HepG2 (cell line): ENCODE measurements at regions not wholly inside any gene's neighbourhood (a gene's known extent, or its start where the extent isn't known, plus 50 kb on each side); places are given as distances from the start of the nearest gene placed in this dataset.
A peak's percentile ranks its signal among the peaks of the same experiment; 100 is the strongest.

ENCODE experiments used
- ATAC-seq: fragments of 200-7000 bp; cut with Tn5 transposase; 3 replicates; pipeline ENCODE4 v1.9.1; 2020; ENCODE audit warnings: mild to moderate bottlenecking, moderate library complexity
- BruUV-seq: library from RNA; stranded (reverse); fragments of 400-500 nt; replicated peaks from 2 replicates; lab custom pipeline; 2021; lab: Mats Ljungman, UMichigan
- CTCF ChIA-PET: fragments of 300-600 bp; formaldehyde crosslinking; extraction: SDS; loops from one replicate; lab custom pipeline; 2021; ENCODE audit warnings: low total read pairs, inconsistent platforms, low intra/inter-chr PET ratio; lab: Yijun Ruan, JAX
- POLR2A ChIA-PET: fragments of 350-600 bp; sonication (Branson Sonifier 250); formaldehyde crosslinking; loops from one replicate; lab custom pipeline; 2020; ENCODE audit warnings: antibody characterized with exemption, inconsistent platforms; lab: Yijun Ruan, JAX
- DNase-seq: peaks from one replicate; pipeline ENCODE4 v3.0.0-alpha.2; 2015; ENCODE audit warnings: low spot score
- FAIRE-seq: peaks from 3 replicates; lab custom pipeline; 2011; peaks lifted over from hg19 to GRCh38; lab: Jason Lieb, UNC
- H2AFZ ChIP-seq: one replicate; pipeline ENCODE4 v1.6.1; 2011; ENCODE audit warnings: low read length, inconsistent platforms
- H3K27ac ChIP-seq: fragments of 300-600 bp; 3 replicates; pipeline ENCODE4 v1.8.0; 2011; ENCODE audit warnings: mixed run types, mild to moderate bottlenecking, mixed read lengths, low read length, inconsistent platforms; ENCODE audit not compliant: insufficient read depth; ENCODE audit errors: extremely low read length
- H3K27me3 ChIP-seq, 2 experiments: fragments of 200-600 bp in 1 of 2; 2 replicates in 1 of 2; 3 replicates in 1 of 2; pipeline versions ENCODE4 v1.6.0 to v1.8.0; 2011; ENCODE audit warnings: low read length in 2 of 2, mild to moderate bottlenecking in 2 of 2, moderate library complexity in 2 of 2, inconsistent platforms in 1 of 2; ENCODE audit not compliant: insufficient read depth in 2 of 2, control insufficient read depth in 1 of 2
- H3K36me3 ChIP-seq, 2 experiments: fragments of 200-600 bp in 1 of 2; replicated peaks in 1 of 2; 2 replicates in 1 of 2; 3 replicates in 1 of 2; pipeline versions ENCODE4 v1.5.1 to v1.8.0; 2011; ENCODE audit warnings: low read length in 2 of 2, inconsistent platforms in 1 of 2; ENCODE audit not compliant: insufficient read depth in 2 of 2, control insufficient read depth in 1 of 2
- H3K4me1 ChIP-seq: 2 replicates; pipeline ENCODE4 v1.5.1; 2012; ENCODE audit warnings: low read length, inconsistent platforms; ENCODE audit not compliant: insufficient read depth
- H3K4me2 ChIP-seq: 2 replicates; pipeline ENCODE4 v1.6.0; 2011; ENCODE audit warnings: low read depth, low read length, inconsistent platforms
- H3K4me3 ChIP-seq, 3 experiments: fragments of 200-600 bp in 1 of 3; sonication (generic), shearing (Covaris generic) in 1 of 3; replicated peaks in 1 of 3; 2 replicates each; pipeline ENCODE4 v1.5.1; 2011 to 2016; ENCODE audit warnings: low read length in 3 of 3, inconsistent platforms in 2 of 3, low read depth in 2 of 3, mild to moderate bottlenecking in 2 of 3, control low read depth in 1 of 3, mixed read lengths in 1 of 3; ENCODE audit not compliant: insufficient read depth in 1 of 3
- H3K79me2 ChIP-seq: one replicate; pipeline ENCODE4 v1.6.1; 2011; ENCODE audit warnings: low read length, inconsistent platforms; ENCODE audit not compliant: insufficient read depth
- H3K9ac ChIP-seq: 2 replicates; pipeline ENCODE4 v1.6.0; 2011; ENCODE audit warnings: mild to moderate bottlenecking, low read depth, low read length, inconsistent platforms; ENCODE audit not compliant: insufficient read depth
- H3K9me3 ChIP-seq: 2 replicates; pipeline ENCODE4 v1.5.1; 2012; ENCODE audit warnings: mild to moderate bottlenecking, low read length
- H4K20me1 ChIP-seq: 2 replicates; pipeline ENCODE4 v1.6.0; 2011; ENCODE audit warnings: inconsistent platforms, mild to moderate bottlenecking, low read length, moderate library complexity; ENCODE audit not compliant: insufficient read depth
- ADNP ChIP-seq: sonication (generic); formaldehyde crosslinking; IDR thresholded peaks from 2 replicates; pipeline ENCODE4 v1.4.0; 2020; ENCODE audit warnings: missing genetic modification reagents
- AHR ChIP-seq: IDR thresholded peaks from 2 replicates; pipeline ENCODE4 v1.6.1; 2018; ENCODE audit warnings: missing genetic modification reagents, missing compliant biosample characterization
- BRD4 ChIP-seq: sonication (generic); formaldehyde crosslinking; IDR thresholded peaks from 2 replicates; pipeline ENCODE4 v1.4.0; 2020; ENCODE audit warnings: missing genetic modification reagents
- JUN ChIP-seq: sonication (generic); formaldehyde crosslinking; IDR thresholded peaks from 2 replicates; pipeline ENCODE4 v1.4.0; 2020; ENCODE audit warnings: mild to moderate bottlenecking, missing genetic modification reagents
- KLF15 ChIP-seq: sonication (generic); formaldehyde crosslinking; IDR thresholded peaks from 2 replicates; pipeline ENCODE4 v1.8.1; 2023; ENCODE audit warnings: borderline replicate concordance, mild to moderate bottlenecking, inconsistent platforms, missing genetic modification reagents, mixed read lengths
- MIXL1 ChIP-seq: IDR thresholded peaks from 2 replicates; pipeline ENCODE4 v1.6.1; 2016
- MTF1 ChIP-seq: sonication (generic); formaldehyde crosslinking; IDR thresholded peaks from 2 replicates; pipeline ENCODE4 v1.5.0; 2020; ENCODE audit warnings: missing genetic modification reagents
- NR2F6 ChIP-seq, 2 experiments: IDR thresholded peaks; 2 replicates each; pipeline ENCODE4 v1.6.1; 2016; ENCODE audit warnings: antibody characterized with exemption in 1 of 2, mild to moderate bottlenecking in 1 of 2
- PAWR ChIP-seq: sonication (generic); formaldehyde crosslinking; IDR thresholded peaks from 2 replicates; pipeline ENCODE4 v1.4.0; 2020; ENCODE audit warnings: missing genetic modification reagents, mild to moderate bottlenecking, borderline replicate concordance
- REPIN1 ChIP-seq: sonication (generic); formaldehyde crosslinking; IDR thresholded peaks from 2 replicates; pipeline ENCODE4 v1.8.0; 2022; ENCODE audit warnings: missing genetic modification reagents, low read depth, mild to moderate bottlenecking, borderline replicate concordance
- SIX1 ChIP-seq: sonication (generic); formaldehyde crosslinking; IDR thresholded peaks from 2 replicates; pipeline ENCODE4 v1.4.0; 2020; ENCODE audit warnings: missing genetic modification reagents, borderline replicate concordance
- SNRNP70 ChIP-seq: fragments of 200-400 bp; formaldehyde crosslinking; IDR thresholded peaks from 2 replicates; pipeline ENCODE4 v1.6.1; 2017; ENCODE audit warnings: mild to moderate bottlenecking, low read depth, low read length, moderate library complexity
- ZMAT3 ChIP-seq: sonication (generic); formaldehyde crosslinking; conservative IDR thresholded peaks from 2 replicates; pipeline ENCODE4 v1.7.0; 2021; ENCODE audit warnings: missing genetic modification reagents
- ZNF30 ChIP-seq: sonication (generic); formaldehyde crosslinking; IDR thresholded peaks from 2 replicates; pipeline ENCODE4 v1.5.0; 2020; ENCODE audit warnings: mild to moderate bottlenecking, missing genetic modification reagents
- WGBS: methylation state at CpG from one replicate; pipeline ENCODE4 v1.1.6; 2017; ENCODE audit warnings: low lambda C conversion rate; 5-methylcytosine and 5-hydroxymethylcytosine counted together
- in situ Hi-C: cut with HindIII; loops from 2 replicates; pipeline ENCODE4 v1.10.0; 2017; ENCODE audit warnings: low pct_unique_long_range_greater_than_20kb; ENCODE audit not compliant: extremely low pct_ligation_motif_present
- intact Hi-C: fragments of 100-400 bp; cut with micrococcal nuclease; formaldehyde crosslinking; loops from one replicate; pipeline ENCODE4 v1.10.0; 2022; ENCODE audit not compliant: unreplicated experiment
- TF ChIP-seq, protein P1 (sequence below): IDR thresholded peaks from 2 replicates; pipeline ENCODE4 v1.6.1; 2016; ENCODE audit warnings: low read depth
- TF ChIP-seq, protein P2 (sequence below), 2 experiments: IDR thresholded peaks; 2 replicates each; pipeline ENCODE4 v1.6.1; 2011 to 2012; ENCODE audit warnings: low read length in 2 of 2, borderline replicate concordance in 1 of 2, low read depth in 1 of 2, mild to moderate bottlenecking in 1 of 2, moderate library complexity in 1 of 2

DNA sequence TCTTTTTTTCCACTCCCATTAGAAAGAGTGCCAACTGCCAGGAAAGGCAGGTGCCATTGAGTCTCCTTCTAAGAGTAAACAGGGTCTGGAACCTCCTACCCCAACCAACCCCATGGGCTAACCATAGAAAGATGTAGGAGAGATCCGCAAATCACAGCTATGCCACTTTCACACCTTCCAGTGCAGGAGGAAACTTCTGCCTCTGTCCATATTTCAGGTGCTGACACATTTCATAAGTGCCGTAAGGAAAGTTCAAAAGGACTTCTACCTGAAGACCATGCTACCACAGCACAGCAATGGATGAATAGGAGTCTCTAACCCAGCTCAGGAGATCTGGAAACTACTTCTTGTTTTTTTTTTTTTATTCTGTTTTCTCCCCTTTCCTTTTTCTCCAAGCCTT lies 145.8 kb downstream of the FBXO8 start:
- in situ Hi-C loops, result no loop called here
- no peaks in the 10 kb centered on the region for H3K27me3 ChIP-seq

DNA sequence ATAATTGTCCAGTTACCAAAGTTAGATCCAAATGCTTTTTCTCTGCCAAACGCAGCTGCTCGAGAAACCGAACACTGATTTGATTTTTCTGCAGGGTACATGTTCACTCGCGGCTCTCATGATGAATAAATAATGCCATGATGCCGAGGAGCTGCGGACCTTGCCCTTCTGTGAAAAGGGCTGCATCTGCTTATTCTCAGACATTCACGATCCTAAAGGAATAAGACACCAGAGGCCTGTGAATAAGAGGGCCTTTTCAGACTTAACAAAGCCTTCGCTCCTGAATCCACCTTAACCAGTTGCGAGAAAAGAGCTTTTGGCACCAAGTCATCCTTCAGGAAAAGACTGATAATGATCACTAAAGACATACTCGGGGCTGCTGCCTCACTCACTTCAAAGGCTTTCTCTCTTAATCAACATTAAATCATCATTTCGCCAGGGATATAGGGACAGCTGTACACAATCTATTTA lies 147.5 kb downstream of the FBXO8 start:
- ChIA-PET POLR2A (no interaction called here), CTCF (no interaction called here)
- in situ Hi-C loops (no loop called here), intact Hi-C loops (no loop called here)
- Histone ChIP-seq H3K4me3 (no peak overlapping the region), H3K79me2 (no peaks in the 10 kb centered on the region), H4K20me1 (no peaks in the 10 kb centered on the region), H3K27me3 (no peaks in the 10 kb centered on the region), H3K9me3 (no peaks in the 10 kb centered on the region), H3K9ac (no peak overlapping the region), H3K4me1 (no peaks in the 10 kb centered on the region), H3K27ac (no peak overlapping the region), H3K36me3 (no peaks in the 10 kb centered on the region), H2AFZ (no peak overlapping the region), H3K4me2 (no peak overlapping the region)
- no TSS peak for BruUV-seq
- WGBS, result 15% methylated on average over 12 of the region's 12 CpGs
- ATAC-seq (no peak), FAIRE-seq (no peak), DNase-seq (no peak)
- TF ChIP-seq, protein P1, sequence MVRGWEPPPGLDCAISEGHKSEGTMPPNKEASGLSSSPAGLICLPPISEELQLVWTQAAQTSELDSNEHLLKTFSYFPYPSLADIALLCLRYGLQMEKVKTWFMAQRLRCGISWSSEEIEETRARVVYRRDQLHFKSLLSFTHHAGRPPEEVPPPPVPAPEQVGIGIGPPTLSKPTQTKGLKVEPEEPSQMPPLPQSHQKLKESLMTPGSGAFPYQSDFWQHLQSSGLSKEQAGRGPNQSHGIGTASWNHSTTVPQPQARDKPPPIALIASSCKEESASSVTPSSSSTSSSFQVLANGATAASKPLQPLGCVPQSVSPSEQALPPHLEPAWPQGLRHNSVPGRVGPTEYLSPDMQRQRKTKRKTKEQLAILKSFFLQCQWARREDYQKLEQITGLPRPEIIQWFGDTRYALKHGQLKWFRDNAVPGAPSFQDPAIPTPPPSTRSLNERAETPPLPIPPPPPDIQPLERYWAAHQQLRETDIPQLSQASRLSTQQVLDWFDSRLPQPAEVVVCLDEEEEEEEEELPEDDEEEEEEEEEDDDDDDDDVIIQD (CRISPR knock-in tag), result no peak
- no peak for TF ChIP-seq ZNF30
- no peak for TF ChIP-seq ZMAT3 (CRISPR knock-in tag)
- no peak for TF ChIP-seq ADNP (CRISPR knock-in tag)
- TF ChIP-seq AHR (CRISPR knock-in tag), result no peak
- TF ChIP-seq MTF1 (CRISPR knock-in tag), result no peak
- no peak for TF ChIP-seq SNRNP70
- TF ChIP-seq KLF15 (CRISPR knock-in tag), result no peak
- TF ChIP-seq NR2F6 (IDR thresholded peaks at IDR 0.05), result no peak
- no peak for TF ChIP-seq NR2F6 (CRISPR knock-in tag; IDR thresholded peaks at IDR 0.05)
- TF ChIP-seq JUN (CRISPR knock-in tag), result no peak
- TF ChIP-seq PAWR (CRISPR knock-in tag), result no peak

More for the DNA sequence above, 145.8 kb downstream of the FBXO8 start:
- DNase-seq, result no peak
- Histone ChIP-seq H3K9me3 (no peaks in the 10 kb centered on the region), H3K27ac (no peak overlapping the region), H3K4me2 (no peak overlapping the region), H4K20me1 (no peaks in the 10 kb centered on the region), H3K4me3 (no peak overlapping the region), H3K36me3 (no peaks in the 10 kb centered on the region), H3K9ac (no peak overlapping the region)
- ATAC-seq, result no peak
- FAIRE-seq, result no peak
- TF ChIP-seq, protein P2, sequence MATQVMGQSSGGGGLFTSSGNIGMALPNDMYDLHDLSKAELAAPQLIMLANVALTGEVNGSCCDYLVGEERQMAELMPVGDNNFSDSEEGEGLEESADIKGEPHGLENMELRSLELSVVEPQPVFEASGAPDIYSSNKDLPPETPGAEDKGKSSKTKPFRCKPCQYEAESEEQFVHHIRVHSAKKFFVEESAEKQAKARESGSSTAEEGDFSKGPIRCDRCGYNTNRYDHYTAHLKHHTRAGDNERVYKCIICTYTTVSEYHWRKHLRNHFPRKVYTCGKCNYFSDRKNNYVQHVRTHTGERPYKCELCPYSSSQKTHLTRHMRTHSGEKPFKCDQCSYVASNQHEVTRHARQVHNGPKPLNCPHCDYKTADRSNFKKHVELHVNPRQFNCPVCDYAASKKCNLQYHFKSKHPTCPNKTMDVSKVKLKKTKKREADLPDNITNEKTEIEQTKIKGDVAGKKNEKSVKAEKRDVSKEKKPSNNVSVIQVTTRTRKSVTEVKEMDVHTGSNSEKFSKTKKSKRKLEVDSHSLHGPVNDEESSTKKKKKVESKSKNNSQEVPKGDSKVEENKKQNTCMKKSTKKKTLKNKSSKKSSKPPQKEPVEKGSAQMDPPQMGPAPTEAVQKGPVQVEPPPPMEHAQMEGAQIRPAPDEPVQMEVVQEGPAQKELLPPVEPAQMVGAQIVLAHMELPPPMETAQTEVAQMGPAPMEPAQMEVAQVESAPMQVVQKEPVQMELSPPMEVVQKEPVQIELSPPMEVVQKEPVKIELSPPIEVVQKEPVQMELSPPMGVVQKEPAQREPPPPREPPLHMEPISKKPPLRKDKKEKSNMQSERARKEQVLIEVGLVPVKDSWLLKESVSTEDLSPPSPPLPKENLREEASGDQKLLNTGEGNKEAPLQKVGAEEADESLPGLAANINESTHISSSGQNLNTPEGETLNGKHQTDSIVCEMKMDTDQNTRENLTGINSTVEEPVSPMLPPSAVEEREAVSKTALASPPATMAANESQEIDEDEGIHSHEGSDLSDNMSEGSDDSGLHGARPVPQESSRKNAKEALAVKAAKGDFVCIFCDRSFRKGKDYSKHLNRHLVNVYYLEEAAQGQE (IDR thresholded peaks at IDR 0.05; ENCODE audit: borderline replicate concordance in 1 of 2, low read depth in 1 of 2, low read length in 2 of 2), result peak in 1 of 2 experiments; percentile 66; a peak in 1 of 4 replicates
- no peak for TF ChIP-seq MIXL1 (CRISPR knock-in tag)
- no peak for TF ChIP-seq REPIN1
- TF ChIP-seq BRD4 (CRISPR knock-in tag), result no peak
- TF ChIP-seq SIX1 (CRISPR knock-in tag), result no peak
- TF ChIP-seq, all 625 proteins: peak for 1
- BruUV-seq, result no TSS peak
- WGBS, result 32% methylated on average over 2 of the region's 2 CpGs
- Histone ChIP-seq H2AFZ (no peak overlapping the region), H3K79me2 (no peaks in the 10 kb centered on the region), H3K4me1 (no peaks in the 10 kb centered on the region)
- ChIA-PET POLR2A (no interaction called here), CTCF (no interaction called here)
- intact Hi-C loops, result no loop called here
